H9 (cell line): ENCODE measurements at regions not wholly inside any gene's neighbourhood (a gene's known extent, or its start where the extent isn't known, plus 50 kb on each side); places are given as distances from the start of the nearest gene placed in this dataset.

ENCODE experiments used
- DNase-seq: peaks from one replicate; pipeline ENCODE4 v3.0.0-alpha.2; 2017
- H2AFZ ChIP-seq: one replicate; pipeline ENCODE4 v1.6.1; 2013; ENCODE audit warnings: mild to moderate bottlenecking, low read length, control low read depth, moderate library complexity
- H2AK5ac ChIP-seq: 2 replicates; pipeline ENCODE4 v1.6.1; 2013; ENCODE audit warnings: low read length, control low read depth, mixed read lengths; ENCODE audit not compliant: insufficient read length
- H2BK120ac ChIP-seq: one replicate; pipeline ENCODE4 v1.6.1; 2013; ENCODE audit warnings: low read depth, mild to moderate bottlenecking, low read length, control low read depth, inconsistent platforms; ENCODE audit not compliant: poor library complexity, severe bottlenecking
- H2BK12ac ChIP-seq: 2 replicates; pipeline ENCODE4 v1.6.1; 2013; ENCODE audit warnings: low read length, control low read depth, mixed read lengths, low read depth; ENCODE audit not compliant: insufficient read length
- H2BK15ac ChIP-seq: 2 replicates; pipeline ENCODE4 v1.6.1; 2013; ENCODE audit warnings: low read depth, low read length, control low read depth
- H2BK20ac ChIP-seq: one replicate; pipeline ENCODE4 v1.6.1; 2013; ENCODE audit warnings: low read depth, mild to moderate bottlenecking, low read length, control low read depth, inconsistent platforms; ENCODE audit not compliant: poor library complexity, severe bottlenecking
- H2BK5ac ChIP-seq: 2 replicates; pipeline ENCODE4 v1.6.1; 2013; ENCODE audit warnings: low read length, control low read depth, mixed read lengths; ENCODE audit not compliant: insufficient read length
- H3K14ac ChIP-seq: 2 replicates; pipeline ENCODE4 v1.6.1; 2013; ENCODE audit warnings: low read length, control low read depth; ENCODE audit not compliant: insufficient read depth
- H3K18ac ChIP-seq: 2 replicates; pipeline ENCODE4 v1.6.1; 2013; ENCODE audit warnings: low read depth, mild to moderate bottlenecking, mixed read lengths, low read length, control low read depth; ENCODE audit not compliant: insufficient read length
- H3K23ac ChIP-seq: 2 replicates; pipeline ENCODE4 v1.6.1; 2013; ENCODE audit warnings: low read length, control low read depth, mixed read lengths, low read depth; ENCODE audit not compliant: insufficient read length
- H3K23me2 ChIP-seq: 2 replicates; pipeline ENCODE4 v1.6.1; 2013; ENCODE audit warnings: low read depth, mild to moderate bottlenecking, mixed read lengths, low read length, control low read depth; ENCODE audit not compliant: insufficient read length, poor library complexity, severe bottlenecking
- H3K27ac ChIP-seq: 2 replicates; pipeline ENCODE4 v1.5.1; 2013; ENCODE audit warnings: low read length, control low read depth, mixed read lengths, low read depth; ENCODE audit not compliant: insufficient read length
- H3K27me3 ChIP-seq: 2 replicates; pipeline ENCODE4 v1.6.1; 2013; ENCODE audit warnings: low read length, control low read depth, inconsistent platforms; ENCODE audit not compliant: insufficient read depth
- H3K4ac ChIP-seq: 2 replicates; pipeline ENCODE4 v1.6.1; 2013; ENCODE audit warnings: low read depth, mild to moderate bottlenecking, control low read depth, inconsistent platforms, low read length, moderate library complexity
- H3K4me1 ChIP-seq: 2 replicates; pipeline ENCODE4 v1.6.1; 2013; ENCODE audit warnings: low read length, control low read depth, inconsistent platforms; ENCODE audit not compliant: insufficient read depth
- H3K4me2 ChIP-seq: 2 replicates; pipeline ENCODE4 v1.6.1; 2013; ENCODE audit warnings: low read length, control low read depth, mixed read lengths; ENCODE audit not compliant: insufficient read length, insufficient read depth
- H3K56ac ChIP-seq: 2 replicates; pipeline ENCODE4 v1.6.1; 2013; ENCODE audit warnings: low read depth, mild to moderate bottlenecking, mixed read lengths, low read length, control low read depth; ENCODE audit not compliant: insufficient read length
- H3K79me1 ChIP-seq: 2 replicates; pipeline ENCODE4 v1.6.1; 2013; ENCODE audit warnings: low read depth, mild to moderate bottlenecking, moderate library complexity, low read length, control low read depth, inconsistent platforms; ENCODE audit not compliant: insufficient read depth, poor library complexity, severe bottlenecking
- H3K79me2 ChIP-seq: 2 replicates; pipeline ENCODE4 v1.6.1; 2013; ENCODE audit warnings: low read length, control low read depth, inconsistent platforms; ENCODE audit not compliant: insufficient read depth
- H3K9ac ChIP-seq: 2 replicates; pipeline ENCODE4 v1.6.1; 2013; ENCODE audit warnings: low read length, control low read depth, mixed read lengths; ENCODE audit not compliant: insufficient read length; ENCODE audit errors: extremely low read depth
- H3K9me3 ChIP-seq: one replicate; pipeline ENCODE4 v1.6.1; 2013; ENCODE audit warnings: low read depth, low read length, inconsistent platforms; ENCODE audit not compliant: control insufficient read depth
- H3T11ph ChIP-seq: one replicate; pipeline ENCODE4 v1.6.1; 2013; ENCODE audit warnings: mild to moderate bottlenecking, low read length, control low read depth, inconsistent platforms
- H4K20me1 ChIP-seq: one replicate; pipeline ENCODE4 v1.6.1; 2013; ENCODE audit not compliant: control insufficient read depth, insufficient read length, insufficient read depth
- H4K5ac ChIP-seq: 2 replicates; pipeline ENCODE4 v1.6.1; 2013; ENCODE audit warnings: low read depth, mild to moderate bottlenecking, mixed read lengths, low read length, control low read depth; ENCODE audit not compliant: insufficient read length
- H4K8ac ChIP-seq: replicated peaks from 2 replicates; pipeline ENCODE4 v1.6.1; 2013; ENCODE audit warnings: low read length, control low read depth, mixed read lengths, low read depth; ENCODE audit not compliant: insufficient read length
- H4K91ac ChIP-seq: 2 replicates; pipeline ENCODE4 v1.6.1; 2013; ENCODE audit warnings: low read depth, mild to moderate bottlenecking, moderate library complexity, mixed read lengths, low read length, control low read depth; ENCODE audit not compliant: insufficient read length
- H3K27ac Mint-ChIP-seq, 3 experiments: 2 replicates in 2 of 3; 3 replicates in 1 of 3; pipeline ENCODE4 v1.8.0; 2020 to 2021; ENCODE audit warnings: mixed read lengths in 3 of 3, mild to moderate bottlenecking in 1 of 3, moderate library complexity in 1 of 3
- H3K27me3 Mint-ChIP-seq: 2 replicates; pipeline ENCODE4 v1.8.0; 2021; ENCODE audit warnings: low read depth, mild to moderate bottlenecking, moderate library complexity, mixed read lengths
- H3K36me3 Mint-ChIP-seq, 3 experiments: 2 replicates in 2 of 3; 3 replicates in 1 of 3; pipeline ENCODE4 v1.8.0; 2020 to 2021; ENCODE audit warnings: low read depth in 3 of 3, mixed read lengths in 3 of 3; ENCODE audit not compliant: insufficient read depth in 1 of 3
- H3K4me1 Mint-ChIP-seq, 2 experiments: 2 replicates each; pipeline ENCODE4 v1.8.0; 2020; ENCODE audit warnings: mixed read lengths in 2 of 2
- H3K4me3 Mint-ChIP-seq, 2 experiments: 2 replicates in 1 of 2; 3 replicates in 1 of 2; pipeline ENCODE4 v1.8.0; 2020 to 2021; ENCODE audit warnings: mild to moderate bottlenecking in 2 of 2, mixed read lengths in 2 of 2, moderate library complexity in 1 of 2
- H3K9me3 Mint-ChIP-seq, 2 experiments: 2 replicates in 1 of 2; 3 replicates in 1 of 2; pipeline ENCODE4 v1.8.0; 2020; ENCODE audit warnings: mild to moderate bottlenecking in 2 of 2, mixed read lengths in 2 of 2, moderate library complexity in 1 of 2
- WGBS: extraction: QIAGEN DNeasy Blood & Tissue Kit; methylation state at CpG from one replicate; pipeline ENCODE4 v1.1.7; 2013; ENCODE audit warnings: missing lambda C conversion rate, low lambda C conversion rate, mixed read lengths; ENCODE audit not compliant: insufficient read length; ENCODE audit errors: extremely low coverage; 5-methylcytosine and 5-hydroxymethylcytosine counted together
- TF ChIP-seq, protein P1 (sequence below): fragments of 200-600 bp; sonication (generic); conservative IDR thresholded peaks from 3 replicates; pipeline ENCODE4 v1.8.0; 2021; ENCODE audit warnings: antibody characterized with exemption, mild to moderate bottlenecking

DNA sequence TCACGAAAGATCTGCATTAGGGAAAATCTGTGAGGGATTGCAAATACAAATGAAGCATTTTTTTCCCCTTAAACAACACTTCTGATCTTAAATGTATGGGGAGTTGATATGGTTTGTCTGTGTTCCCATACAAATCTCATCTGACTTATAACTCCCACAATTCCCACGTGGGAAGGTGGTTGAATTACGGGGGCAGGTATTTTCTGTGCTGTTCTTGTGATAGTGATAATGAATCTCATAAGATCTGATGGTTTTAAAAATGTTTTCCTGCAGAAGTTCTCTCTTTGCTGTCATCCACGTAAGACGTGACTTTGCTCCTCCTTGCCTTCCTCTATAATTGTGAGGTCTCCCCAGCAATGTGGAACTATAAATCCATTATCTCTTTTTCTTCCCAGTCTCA, 107.4 kb upstream of the KCNIP4 start:
- Histone ChIP-seq H3K23ac (no peak overlapping the region), H3K4me2 (no peak overlapping the region), H3K23me2 (no peaks in the 10 kb centered on the region), H3K4me1 (no peaks in the 10 kb centered on the region), H3K79me2 (no peaks in the 10 kb centered on the region), H3K4ac (no peak overlapping the region), H3K18ac (no peak overlapping the region), H3K27ac (no peak overlapping the region), H2AFZ (no peak overlapping the region), H4K8ac (no peak overlapping the region), H3K79me1 (no peaks in the 10 kb centered on the region), H3K9ac (no peak overlapping the region), H4K5ac (no peak overlapping the region), H3K9me3 (no peaks in the 10 kb centered on the region), H3K56ac (no peak overlapping the region), H4K20me1 (no peaks in the 10 kb centered on the region), H2BK5ac (no peak overlapping the region), H2BK120ac (no peak overlapping the region), H2BK12ac (no peak overlapping the region), H2BK20ac (no peak overlapping the region), H3K27me3 (no peaks in the 10 kb centered on the region), H2AK5ac (no peak overlapping the region), H3K14ac (no peak overlapping the region), H2BK15ac (no peak overlapping the region), H3T11ph (no peak overlapping the region), H4K91ac (no peak overlapping the region)
- H3K4me1 Mint-ChIP-seq, result no peaks in the 10 kb centered on the region
- DNase-seq, result no peak
- peaks cover 3 to 4% of the 10 kb centered on the region in 2 experiments; a peak in 4 of 5 replicates for H3K9me3 Mint-ChIP-seq
- TF ChIP-seq, protein P1, sequence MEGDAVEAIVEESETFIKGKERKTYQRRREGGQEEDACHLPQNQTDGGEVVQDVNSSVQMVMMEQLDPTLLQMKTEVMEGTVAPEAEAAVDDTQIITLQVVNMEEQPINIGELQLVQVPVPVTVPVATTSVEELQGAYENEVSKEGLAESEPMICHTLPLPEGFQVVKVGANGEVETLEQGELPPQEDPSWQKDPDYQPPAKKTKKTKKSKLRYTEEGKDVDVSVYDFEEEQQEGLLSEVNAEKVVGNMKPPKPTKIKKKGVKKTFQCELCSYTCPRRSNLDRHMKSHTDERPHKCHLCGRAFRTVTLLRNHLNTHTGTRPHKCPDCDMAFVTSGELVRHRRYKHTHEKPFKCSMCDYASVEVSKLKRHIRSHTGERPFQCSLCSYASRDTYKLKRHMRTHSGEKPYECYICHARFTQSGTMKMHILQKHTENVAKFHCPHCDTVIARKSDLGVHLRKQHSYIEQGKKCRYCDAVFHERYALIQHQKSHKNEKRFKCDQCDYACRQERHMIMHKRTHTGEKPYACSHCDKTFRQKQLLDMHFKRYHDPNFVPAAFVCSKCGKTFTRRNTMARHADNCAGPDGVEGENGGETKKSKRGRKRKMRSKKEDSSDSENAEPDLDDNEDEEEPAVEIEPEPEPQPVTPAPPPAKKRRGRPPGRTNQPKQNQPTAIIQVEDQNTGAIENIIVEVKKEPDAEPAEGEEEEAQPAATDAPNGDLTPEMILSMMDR, result no peak
- H3K27me3 Mint-ChIP-seq, result no peaks in the 10 kb centered on the region
- no peak overlapping the region for H3K4me3 Mint-ChIP-seq
- no peaks in the 10 kb centered on the region; a peak in 1 of 7 replicates for H3K36me3 Mint-ChIP-seq
- no peak overlapping the region for H3K27ac Mint-ChIP-seq
- WGBS, result no CpG with 5 or more reads among the region's 5 CpGs
